Memory B cell (primary cell): ENCODE measurements at regions not wholly inside any gene's neighbourhood (a gene's known extent, or its start where the extent isn't known, plus 50 kb on each side); places are given as distances from the start of the nearest gene placed in this dataset.

Experiments used
- ATAC-seq: fragments of 150-1000 bp; cut with Tn5 transposase; 2 replicates; pipeline ENCODE4 v1.10.0; 2021; ENCODE audit warnings: low read depth, mild to moderate bottlenecking, moderate library complexity
- DNase-seq, 2 donors: peaks; one replicate each; pipeline ENCODE4 v3.0.0; 2022; ENCODE audit warnings: low spot score in 2 of 2
- H3K27ac Mint-ChIP-seq: one replicate; pipeline ENCODE4 v1.8.0; 2022; ENCODE audit warnings: mild to moderate bottlenecking, moderate library complexity, mixed read lengths
- H3K27me3 Mint-ChIP-seq: one replicate; pipeline ENCODE4 v1.8.0; 2022; ENCODE audit warnings: mixed read lengths
- H3K36me3 Mint-ChIP-seq: one replicate; pipeline ENCODE4 v1.8.0; 2022; ENCODE audit warnings: mild to moderate bottlenecking, mixed read lengths
- H3K4me1 Mint-ChIP-seq: one replicate; pipeline ENCODE4 v1.8.0; 2022; ENCODE audit warnings: mixed read lengths
- H3K4me3 Mint-ChIP-seq: one replicate; pipeline ENCODE4 v1.8.0; 2022; ENCODE audit warnings: mild to moderate bottlenecking, moderate library complexity, mixed read lengths
- H3K9me3 Mint-ChIP-seq: one replicate; pipeline ENCODE4 v1.8.0; 2022; ENCODE audit warnings: mixed read lengths

DNA sequence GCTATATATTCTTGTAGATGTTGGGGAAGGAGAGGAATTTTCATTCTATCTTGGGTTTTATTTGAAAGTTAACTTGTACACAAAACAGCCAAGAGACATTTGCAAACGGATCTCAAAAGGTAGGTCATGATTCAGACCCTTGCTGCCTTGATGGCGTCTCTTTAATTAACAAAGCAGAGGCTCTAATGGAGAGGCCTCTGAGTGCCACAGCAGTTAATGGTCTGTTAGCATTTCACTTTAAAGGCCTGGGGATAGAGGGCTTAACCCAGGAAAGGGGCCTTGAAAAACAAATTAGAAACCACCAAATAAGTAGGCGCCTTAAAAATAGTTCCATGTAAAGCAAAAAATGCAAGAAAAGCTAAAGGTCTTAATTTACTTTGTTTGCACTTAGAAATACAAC, 836.9 kb upstream of the CELF4 start:
- H3K4me1 Mint-ChIP-seq = no peaks in the 10 kb centered on the region
- no peak overlapping the region for H3K4me3 Mint-ChIP-seq
- H3K9me3 Mint-ChIP-seq = peaks cover 2% of the 10 kb centered on the region
- ATAC-seq (no peak), DNase-seq (no peak)
- no peaks in the 10 kb centered on the region for H3K36me3 Mint-ChIP-seq
- no peaks in the 10 kb centered on the region for H3K27me3 Mint-ChIP-seq
- no peak overlapping the region for H3K27ac Mint-ChIP-seq

DNA sequence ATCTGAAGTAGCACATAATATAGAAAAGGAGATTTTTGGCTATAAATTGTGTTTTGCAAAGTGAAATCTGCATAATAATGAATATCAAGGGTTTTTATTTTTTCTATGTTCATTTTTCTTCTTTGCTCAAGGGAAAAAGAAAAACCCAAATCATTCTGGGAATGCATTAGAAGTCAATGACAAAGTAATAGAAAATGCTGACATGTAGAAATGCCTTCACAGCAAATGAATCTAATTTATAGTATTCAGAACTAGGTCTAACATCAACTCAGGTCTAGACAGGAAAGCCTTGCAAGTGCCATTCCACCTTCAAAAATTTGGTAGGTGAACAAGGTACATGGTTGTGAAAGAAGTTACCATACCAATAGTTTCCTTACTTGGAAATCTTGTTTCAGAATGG, 831.5 kb upstream of the CELF4 start:
- ATAC-seq = no peak
- H3K27me3 Mint-ChIP-seq = no peaks in the 10 kb centered on the region
- no peak overlapping the region for H3K27ac Mint-ChIP-seq
- no peak overlapping the region for H3K4me3 Mint-ChIP-seq
- H3K4me1 Mint-ChIP-seq = no peaks in the 10 kb centered on the region
- H3K9me3 Mint-ChIP-seq = peaks cover 1% of the 10 kb centered on the region
- H3K36me3 Mint-ChIP-seq = no peaks in the 10 kb centered on the region
- no peak for DNase-seq

DNA sequence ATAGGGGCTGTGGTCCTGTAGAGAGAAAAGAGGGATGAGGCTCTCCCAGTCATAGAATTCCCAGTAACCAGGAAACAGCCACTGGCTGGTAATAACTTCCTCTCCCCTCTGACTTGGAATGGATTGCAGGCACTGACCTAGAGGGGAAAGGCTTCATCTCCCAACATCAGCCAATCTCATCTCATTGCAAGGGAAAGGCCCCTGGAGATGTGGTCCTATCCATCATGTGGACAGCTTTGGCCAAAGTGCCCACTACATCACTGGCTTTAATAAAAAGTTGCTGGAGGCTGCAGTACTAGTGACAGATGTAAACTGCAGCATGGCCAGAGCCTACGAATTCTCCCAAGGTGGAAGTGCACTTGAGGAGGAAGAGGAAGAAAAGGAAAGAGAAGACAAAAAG, 820.5 kb upstream of the CELF4 start:
- H3K9me3 Mint-ChIP-seq = no peaks in the 10 kb centered on the region
- DNase-seq = no peak
- H3K4me3 Mint-ChIP-seq = no peak overlapping the region
- H3K36me3 Mint-ChIP-seq = no peaks in the 10 kb centered on the region
- H3K27me3 Mint-ChIP-seq = no peaks in the 10 kb centered on the region
- no peak for ATAC-seq
- H3K27ac Mint-ChIP-seq = no peak overlapping the region
- no peaks in the 10 kb centered on the region for H3K4me1 Mint-ChIP-seq

DNA sequence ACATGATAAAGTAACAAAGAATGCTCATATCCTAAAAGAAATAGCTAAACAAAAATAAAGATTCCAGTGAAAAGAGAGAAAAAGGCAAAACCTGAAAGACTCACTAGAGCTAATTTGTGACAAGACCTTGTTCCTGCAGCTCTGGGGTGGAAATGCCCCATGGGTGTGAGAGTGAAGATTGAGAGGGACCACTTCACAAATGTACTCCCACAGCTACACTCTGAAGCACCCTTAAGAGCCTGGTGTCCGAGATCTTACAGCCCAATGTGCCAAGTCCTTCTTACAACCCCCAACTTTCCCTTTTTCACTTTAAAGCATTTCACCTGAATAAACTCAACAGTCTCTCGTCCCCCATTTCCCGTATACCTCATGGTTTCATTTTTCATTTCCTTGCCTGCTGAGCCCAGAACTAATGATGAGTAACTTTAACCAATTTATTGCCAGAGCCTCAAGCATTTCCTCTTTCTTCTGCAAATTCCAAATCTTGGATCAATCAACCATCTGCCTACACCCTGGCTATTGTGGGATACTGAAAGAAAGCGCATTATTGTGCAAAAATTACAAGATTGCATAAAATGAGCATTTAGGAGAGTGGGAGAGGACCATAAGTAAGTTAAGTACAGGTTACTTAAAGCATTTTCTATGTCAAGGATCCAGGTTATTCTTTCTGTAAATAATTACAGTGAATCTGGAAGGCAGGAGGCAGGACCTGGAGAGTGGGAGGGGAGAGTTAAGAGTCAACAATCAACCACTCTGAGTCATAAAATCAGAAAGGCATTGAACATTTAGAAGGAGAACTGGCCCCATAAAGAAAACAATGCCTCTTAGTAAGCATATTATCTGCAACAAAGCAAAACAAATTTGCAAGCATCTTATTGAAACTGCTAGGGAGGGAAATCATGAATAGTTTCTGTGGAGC, 804.4 kb upstream of the CELF4 start:
- Mint-ChIP-seq H3K36me3 (peaks cover 2% of the 10 kb centered on the region), H3K27me3 (no peaks in the 10 kb centered on the region), H3K9me3 (peaks cover 7% of the 10 kb centered on the region), H3K27ac (no peak overlapping the region), H3K4me3 (no peak overlapping the region), H3K4me1 (peaks cover 2% of the 10 kb centered on the region)
- DNase-seq = no peak
- ATAC-seq = no peak

DNA sequence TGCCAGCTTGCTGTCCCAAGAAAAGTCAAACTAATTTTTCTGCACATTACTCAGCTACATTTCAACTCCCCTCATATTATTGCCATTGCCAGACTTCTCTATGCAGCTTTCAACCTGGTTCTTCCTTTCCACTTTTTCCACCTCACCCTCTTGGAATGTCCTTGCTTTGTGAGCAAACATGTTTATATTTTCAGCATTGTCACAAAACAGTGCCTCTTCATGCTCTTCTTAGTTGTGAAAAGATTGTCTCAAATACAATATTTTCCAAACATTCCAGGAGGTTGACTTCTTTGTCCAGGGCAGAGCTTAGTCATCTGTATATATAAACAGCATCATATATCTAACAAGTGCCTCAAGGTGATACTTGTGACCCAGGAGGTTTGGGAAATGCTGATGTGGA, 803.3 kb upstream of the CELF4 start:
- peaks cover under 1% of the 10 kb centered on the region for H3K36me3 Mint-ChIP-seq
- peaks cover 4% of the 10 kb centered on the region for H3K9me3 Mint-ChIP-seq
- H3K4me3 Mint-ChIP-seq = no peak overlapping the region
- DNase-seq (no peak), ATAC-seq (no peak)
- no peak overlapping the region for H3K27ac Mint-ChIP-seq
- H3K4me1 Mint-ChIP-seq = peaks cover 2% of the 10 kb centered on the region
- no peaks in the 10 kb centered on the region for H3K27me3 Mint-ChIP-seq

DNA sequence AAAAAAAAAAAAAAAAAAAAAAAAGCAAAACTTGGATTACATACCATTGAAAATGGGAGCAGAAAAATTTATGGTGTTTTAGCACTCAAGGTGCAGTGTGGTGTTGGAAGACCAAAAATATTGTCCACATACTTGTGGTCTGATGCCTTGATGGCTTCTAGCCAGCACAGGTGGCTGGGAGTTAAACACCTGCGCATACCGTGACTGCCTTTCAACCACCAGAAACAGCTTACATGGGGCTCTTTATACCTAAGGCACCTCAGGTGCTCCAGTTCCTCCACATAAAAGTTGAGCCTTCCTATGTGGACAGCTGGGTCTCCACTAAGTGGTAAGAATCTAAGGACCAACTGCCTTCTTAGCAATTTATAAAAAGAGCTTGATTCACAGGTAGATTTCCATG, 802.6 kb upstream of the CELF4 start:
- H3K4me3 Mint-ChIP-seq = no peak overlapping the region
- peaks cover 2% of the 10 kb centered on the region for H3K4me1 Mint-ChIP-seq
- peaks cover 3% of the 10 kb centered on the region for H3K9me3 Mint-ChIP-seq
- ATAC-seq (no peak), DNase-seq (no peak)
- no peak overlapping the region for H3K27ac Mint-ChIP-seq
- no peaks in the 10 kb centered on the region for H3K27me3 Mint-ChIP-seq
- no peaks in the 10 kb centered on the region for H3K36me3 Mint-ChIP-seq

DNA sequence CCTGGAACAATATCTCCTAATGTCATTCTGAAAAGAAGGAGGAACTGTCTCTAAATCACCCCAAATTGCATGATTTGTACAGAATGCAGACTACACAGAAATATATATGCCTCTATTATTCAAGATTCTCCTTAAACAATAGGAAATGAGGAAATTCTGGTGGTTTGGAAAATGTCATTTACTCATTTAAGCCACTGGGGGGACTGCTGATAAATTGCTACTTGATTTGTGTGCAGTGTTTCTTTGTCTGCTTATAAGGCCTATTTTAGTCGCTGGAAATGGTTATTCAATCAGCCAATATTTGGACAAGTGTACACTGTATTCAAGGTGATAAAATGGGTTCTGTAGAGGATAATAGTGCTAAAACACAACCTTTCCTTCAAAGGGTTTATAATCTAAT, 801.9 kb upstream of the CELF4 start:
- ATAC-seq = no peak
- H3K27ac Mint-ChIP-seq = no peak overlapping the region
- H3K9me3 Mint-ChIP-seq = peaks cover 3% of the 10 kb centered on the region
- H3K4me3 Mint-ChIP-seq = no peak overlapping the region
- DNase-seq = no peak
- no peaks in the 10 kb centered on the region for H3K27me3 Mint-ChIP-seq
- H3K36me3 Mint-ChIP-seq = no peaks in the 10 kb centered on the region
- H3K4me1 Mint-ChIP-seq = peaks cover 2% of the 10 kb centered on the region

DNA sequence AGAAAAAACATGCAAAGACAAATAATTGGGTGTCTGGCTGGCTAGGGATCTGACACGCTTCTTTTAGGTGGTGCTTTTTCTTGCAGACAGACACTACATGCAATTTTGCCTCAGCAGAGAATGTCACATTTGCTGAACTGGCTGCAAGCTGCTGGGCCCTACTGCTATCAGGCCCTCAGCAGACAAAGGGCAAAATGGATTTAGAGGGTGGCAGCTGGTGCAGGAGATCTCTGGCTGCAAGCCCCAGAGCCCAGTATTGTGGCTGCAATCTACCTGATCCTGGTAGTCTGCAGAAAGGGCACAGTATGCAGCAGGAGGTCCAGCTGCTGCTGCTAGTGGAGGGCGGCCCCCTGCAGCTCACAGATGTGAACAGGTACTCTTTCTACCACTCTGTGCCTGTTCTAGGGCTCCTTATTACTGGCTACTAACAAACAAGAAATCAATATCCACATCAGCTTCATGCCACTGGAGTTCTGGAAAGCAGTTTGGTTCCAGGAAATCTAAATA, 796.7 kb upstream of the CELF4 start:
- H3K4me1 Mint-ChIP-seq = no peaks in the 10 kb centered on the region
- no peak overlapping the region for H3K27ac Mint-ChIP-seq
- H3K9me3 Mint-ChIP-seq = peaks cover 4% of the 10 kb centered on the region
- no peak overlapping the region for H3K4me3 Mint-ChIP-seq
- DNase-seq (no peak), ATAC-seq (no peak)
- H3K36me3 Mint-ChIP-seq = no peaks in the 10 kb centered on the region
- no peaks in the 10 kb centered on the region for H3K27me3 Mint-ChIP-seq

DNA sequence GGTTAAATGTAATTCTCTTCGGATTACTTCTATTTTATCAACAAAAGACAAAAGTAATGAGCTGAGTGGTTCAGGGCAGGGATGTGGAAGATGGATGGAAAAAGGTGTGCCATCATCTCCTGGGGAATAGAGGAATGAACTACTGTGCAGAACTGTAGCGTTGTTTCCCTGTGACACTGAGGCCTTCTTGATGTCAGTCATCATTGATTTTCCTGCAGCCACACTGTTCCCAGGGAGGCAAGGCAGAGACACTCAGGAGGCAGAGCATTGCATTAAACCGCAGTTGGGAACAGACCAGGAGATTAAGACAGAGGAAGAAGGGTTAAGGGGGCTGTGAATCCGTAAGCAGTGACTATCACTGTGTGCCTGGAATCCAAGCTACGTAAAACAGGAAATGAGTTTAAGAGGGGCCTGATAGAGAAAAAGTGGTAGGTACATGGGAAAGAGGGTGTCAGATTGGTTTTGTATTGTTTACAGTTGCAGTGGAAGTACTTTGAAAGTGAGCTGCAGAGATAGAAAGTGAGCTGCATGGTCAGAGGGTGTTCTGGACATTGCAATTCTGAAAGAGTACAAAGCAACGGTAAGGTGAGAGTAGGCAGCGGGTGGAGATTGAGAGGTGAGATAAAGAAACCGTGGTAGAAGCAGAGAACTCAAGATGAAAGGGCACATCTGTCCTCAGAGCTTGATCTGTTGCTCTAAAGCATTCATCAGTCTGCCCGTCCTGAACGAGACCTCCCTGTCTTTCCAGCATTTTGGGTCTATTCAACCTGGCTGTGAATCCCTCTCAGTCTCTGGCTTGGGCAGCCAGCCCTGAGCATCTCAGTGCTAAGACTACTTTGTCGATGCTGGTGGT, 793.4 kb upstream of the CELF4 start:
- no peak for ATAC-seq
- no peak for DNase-seq
- no peak overlapping the region for H3K4me3 Mint-ChIP-seq
- H3K27me3 Mint-ChIP-seq = no peaks in the 10 kb centered on the region
- no peak overlapping the region for H3K27ac Mint-ChIP-seq
- H3K4me1 Mint-ChIP-seq = no peaks in the 10 kb centered on the region
- H3K36me3 Mint-ChIP-seq = no peaks in the 10 kb centered on the region
- peaks cover 4% of the 10 kb centered on the region for H3K9me3 Mint-ChIP-seq

DNA sequence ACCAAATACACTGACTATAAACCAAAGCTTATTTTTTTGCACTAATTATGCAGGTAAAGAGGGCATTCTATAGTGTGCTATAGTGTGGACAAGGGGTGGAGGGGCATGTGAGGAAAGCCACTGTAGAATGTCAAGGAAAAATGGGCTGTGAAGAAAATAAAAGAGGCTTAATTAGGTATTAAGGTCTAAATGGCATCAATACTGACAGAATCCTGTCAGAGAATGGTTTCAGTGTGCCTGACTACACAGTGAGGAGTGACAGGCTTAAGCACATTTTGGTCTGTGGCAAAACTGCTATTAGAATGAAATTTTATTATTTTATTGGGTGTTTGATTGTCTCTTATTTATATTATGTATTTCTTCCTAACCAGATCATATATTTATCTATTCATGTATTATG, 787.6 kb upstream of the CELF4 start:
- ATAC-seq (no peak), DNase-seq (no peak)
- no peaks in the 10 kb centered on the region for H3K27me3 Mint-ChIP-seq
- no peaks in the 10 kb centered on the region for H3K4me1 Mint-ChIP-seq
- no peak overlapping the region for H3K4me3 Mint-ChIP-seq
- no peaks in the 10 kb centered on the region for H3K36me3 Mint-ChIP-seq
- H3K9me3 Mint-ChIP-seq = peaks cover 1% of the 10 kb centered on the region
- H3K27ac Mint-ChIP-seq = no peak overlapping the region

DNA sequence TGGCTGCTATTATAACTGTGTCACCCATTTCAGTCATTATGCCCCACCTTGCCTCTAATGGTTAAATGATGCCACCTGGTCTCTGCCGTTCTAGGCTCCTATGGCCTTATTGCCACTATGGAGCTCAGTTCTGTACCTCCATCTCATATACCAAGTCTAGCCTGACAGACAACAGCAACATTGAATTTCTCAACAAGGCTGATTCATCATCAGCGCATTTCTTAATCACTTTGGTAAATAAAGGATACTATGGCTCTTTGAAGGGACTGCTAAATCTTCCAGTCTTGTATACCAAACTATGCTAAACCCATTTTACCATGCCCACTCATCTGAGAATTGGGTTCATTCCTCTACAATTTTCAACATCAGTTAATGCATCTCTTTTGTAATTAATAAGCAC, 784.5 kb upstream of the CELF4 start:
- Mint-ChIP-seq H3K4me3 (no peak overlapping the region), H3K27me3 (no peaks in the 10 kb centered on the region), H3K9me3 (peaks cover 4% of the 10 kb centered on the region), H3K4me1 (no peaks in the 10 kb centered on the region), H3K36me3 (no peaks in the 10 kb centered on the region), H3K27ac (no peak overlapping the region)
- DNase-seq = no peak
- no peak for ATAC-seq

DNA sequence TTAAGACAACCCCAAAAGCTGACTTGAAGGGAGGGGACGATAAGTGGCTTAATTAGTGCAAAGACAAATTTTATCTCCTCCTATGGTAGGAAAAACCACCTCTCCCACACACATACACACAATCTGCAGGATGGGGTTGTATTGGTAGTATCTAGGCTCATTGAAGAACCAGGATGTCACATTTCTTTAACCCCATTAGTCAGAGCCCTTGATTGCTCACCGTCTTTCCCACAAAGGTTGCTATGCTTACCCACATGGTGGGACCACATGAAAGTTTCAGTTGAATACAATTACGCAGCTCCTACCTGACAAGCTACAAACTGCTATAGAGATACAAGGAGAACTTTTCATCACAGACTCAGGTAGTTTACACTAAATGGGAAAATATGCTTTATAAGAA, 765.0 kb upstream of the CELF4 start:
- H3K36me3 Mint-ChIP-seq = no peaks in the 10 kb centered on the region
- H3K4me1 Mint-ChIP-seq = no peaks in the 10 kb centered on the region
- H3K27me3 Mint-ChIP-seq = no peaks in the 10 kb centered on the region
- DNase-seq (no peak), ATAC-seq (no peak)
- H3K27ac Mint-ChIP-seq = no peak overlapping the region
- no peak overlapping the region for H3K4me3 Mint-ChIP-seq
- peaks cover 7% of the 10 kb centered on the region for H3K9me3 Mint-ChIP-seq

DNA sequence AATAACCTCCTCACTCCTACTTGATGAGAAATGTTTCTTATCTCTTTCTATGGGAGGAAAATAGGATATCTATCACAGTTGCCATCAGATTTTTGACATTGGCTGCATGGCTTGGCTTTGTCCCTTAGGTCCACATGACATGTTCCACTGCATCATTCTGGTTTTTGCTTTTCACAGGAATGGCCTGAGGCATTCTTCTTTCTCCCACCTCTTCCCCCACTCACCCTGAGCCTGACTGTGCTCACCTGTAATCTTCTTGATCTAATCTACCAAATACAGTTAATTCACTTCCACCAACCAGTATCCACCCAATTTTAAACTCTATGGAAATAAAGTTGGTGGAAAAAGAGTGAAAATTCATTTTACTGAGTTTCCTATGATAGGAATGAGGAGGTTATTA, 763.5 kb upstream of the CELF4 start:
- peaks cover 10% of the 10 kb centered on the region for H3K9me3 Mint-ChIP-seq
- DNase-seq (no peak), ATAC-seq (no peak)
- H3K36me3 Mint-ChIP-seq = no peaks in the 10 kb centered on the region
- H3K27me3 Mint-ChIP-seq = no peaks in the 10 kb centered on the region
- no peak overlapping the region for H3K27ac Mint-ChIP-seq
- no peaks in the 10 kb centered on the region for H3K4me1 Mint-ChIP-seq
- H3K4me3 Mint-ChIP-seq = no peak overlapping the region

DNA sequence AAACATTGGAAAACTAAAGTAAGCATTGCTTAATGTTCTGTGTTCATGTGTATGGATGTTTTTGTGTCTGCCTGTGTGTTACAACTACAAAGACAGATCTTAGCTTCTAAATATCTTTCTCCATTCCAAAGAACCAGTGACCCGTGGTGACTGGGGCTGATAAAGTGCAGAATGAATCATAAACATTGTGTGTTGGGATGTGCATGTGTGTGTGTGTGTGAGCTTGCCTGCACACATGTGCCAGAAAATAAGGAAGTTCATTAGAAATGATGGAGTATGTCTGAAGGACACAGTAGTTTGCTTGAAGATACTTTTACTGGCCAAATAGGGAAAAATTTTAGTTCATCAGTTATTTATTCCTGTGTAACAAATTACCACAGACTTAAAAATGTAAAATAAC, 756.6 kb upstream of the CELF4 start:
- DNase-seq (no peak), ATAC-seq (no peak)
- Mint-ChIP-seq H3K27ac (no peak overlapping the region), H3K27me3 (no peaks in the 10 kb centered on the region), H3K4me1 (no peaks in the 10 kb centered on the region), H3K9me3 (peaks cover 9% of the 10 kb centered on the region), H3K4me3 (no peak overlapping the region), H3K36me3 (no peaks in the 10 kb centered on the region)
